Transverse colon (tissue), 4 donors: ENCODE measurements at regions not wholly inside any gene's neighbourhood (a gene's known extent, or its start where the extent isn't known, plus 50 kb on each side); places are given as distances from the start of the nearest gene placed in this dataset.

Experiments used
- POLR2AphosphoS5 ChIP-seq, 3 donors: sonication (generic); formaldehyde crosslinking; IDR thresholded peaks; one replicate each; pipeline ENCODE4 v1.6.1; 2016; ENCODE audit warnings: antibody characterized with exemption in 3 of 3
- TF ChIP-seq, protein P1 (sequence below), 5 experiments: fragments of 200-600 bp in 3 of 5; fragments of 450-650 bp in 2 of 5; sonication (generic) in 3 of 5; IDR thresholded peaks; 1 replicate in 2 of 5; 2 replicates in 3 of 5; pipeline ENCODE4 v1.5.1; 2016 to 2017; ENCODE audit warnings: antibody characterized with exemption in 5 of 5, inconsistent platforms in 3 of 5, mild to moderate bottlenecking in 2 of 5, moderate library complexity in 1 of 5

DNA sequence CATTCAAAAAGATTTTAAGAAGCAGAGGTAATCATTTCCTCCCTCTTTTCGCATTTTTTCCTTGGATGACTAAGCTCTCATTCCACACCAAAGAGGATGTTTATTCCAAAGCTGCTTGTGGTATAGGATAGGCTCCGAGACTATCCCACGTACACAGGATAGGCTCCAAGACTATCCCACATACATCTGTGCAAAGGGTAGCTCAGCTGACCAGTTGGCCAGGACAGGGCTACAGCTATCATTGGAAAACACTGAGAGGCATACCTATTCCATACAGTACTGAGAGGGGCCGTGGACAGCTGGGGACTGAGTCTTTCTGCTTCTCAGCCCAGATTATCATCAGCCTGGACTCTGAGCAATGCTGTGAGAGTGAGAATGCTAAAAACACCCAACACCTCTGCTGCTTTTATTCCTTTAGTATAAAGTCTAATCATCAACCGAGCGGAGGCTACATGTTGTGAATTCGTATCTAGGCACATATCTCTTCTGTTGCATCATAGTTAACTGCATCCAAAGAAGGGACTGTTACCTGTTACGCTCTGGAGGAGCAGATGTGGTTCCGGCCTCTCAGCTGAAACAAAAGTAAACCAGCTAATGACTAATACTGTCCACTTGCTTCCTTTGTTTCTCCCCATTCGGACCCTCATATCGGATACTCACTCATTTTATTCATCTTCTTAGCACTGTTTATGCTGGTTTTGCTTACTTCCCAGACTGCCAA lies 141.0 kb downstream of the TNFSF18 start:
- TF ChIP-seq, protein P1, sequence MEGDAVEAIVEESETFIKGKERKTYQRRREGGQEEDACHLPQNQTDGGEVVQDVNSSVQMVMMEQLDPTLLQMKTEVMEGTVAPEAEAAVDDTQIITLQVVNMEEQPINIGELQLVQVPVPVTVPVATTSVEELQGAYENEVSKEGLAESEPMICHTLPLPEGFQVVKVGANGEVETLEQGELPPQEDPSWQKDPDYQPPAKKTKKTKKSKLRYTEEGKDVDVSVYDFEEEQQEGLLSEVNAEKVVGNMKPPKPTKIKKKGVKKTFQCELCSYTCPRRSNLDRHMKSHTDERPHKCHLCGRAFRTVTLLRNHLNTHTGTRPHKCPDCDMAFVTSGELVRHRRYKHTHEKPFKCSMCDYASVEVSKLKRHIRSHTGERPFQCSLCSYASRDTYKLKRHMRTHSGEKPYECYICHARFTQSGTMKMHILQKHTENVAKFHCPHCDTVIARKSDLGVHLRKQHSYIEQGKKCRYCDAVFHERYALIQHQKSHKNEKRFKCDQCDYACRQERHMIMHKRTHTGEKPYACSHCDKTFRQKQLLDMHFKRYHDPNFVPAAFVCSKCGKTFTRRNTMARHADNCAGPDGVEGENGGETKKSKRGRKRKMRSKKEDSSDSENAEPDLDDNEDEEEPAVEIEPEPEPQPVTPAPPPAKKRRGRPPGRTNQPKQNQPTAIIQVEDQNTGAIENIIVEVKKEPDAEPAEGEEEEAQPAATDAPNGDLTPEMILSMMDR (IDR thresholded peaks at IDR 0.05) = no peak
- no peak for TF ChIP-seq POLR2AphosphoS5 (IDR thresholded peaks at IDR 0.05)
